Mammary epithelial cell (primary cell): ENCODE measurements at regions not wholly inside any gene's neighbourhood (a gene's known extent, or its start where the extent isn't known, plus 50 kb on each side); places are given as distances from the start of the nearest gene placed in this dataset.

Experiments
- EZH2 ChIP-seq: IDR thresholded peaks from 2 replicates; pipeline ENCODE4 v1.6.1; 2012; ENCODE audit warnings: low read length, inconsistent platforms, borderline replicate concordance
- TF ChIP-seq, protein P1 (sequence below), 2 donors: IDR thresholded peaks in 1 of 2; conservative IDR thresholded peaks in 1 of 2; 2 replicates each; pipeline ENCODE4 v1.5.1; 2011 to 2012; ENCODE audit warnings: inconsistent platforms in 2 of 2, low read length in 2 of 2, mild to moderate bottlenecking in 2 of 2, control low read depth in 1 of 2, low read depth in 1 of 2; ENCODE audit not compliant: insufficient read depth in 1 of 2; ENCODE audit errors: extremely low read depth in 1 of 2

DNA sequence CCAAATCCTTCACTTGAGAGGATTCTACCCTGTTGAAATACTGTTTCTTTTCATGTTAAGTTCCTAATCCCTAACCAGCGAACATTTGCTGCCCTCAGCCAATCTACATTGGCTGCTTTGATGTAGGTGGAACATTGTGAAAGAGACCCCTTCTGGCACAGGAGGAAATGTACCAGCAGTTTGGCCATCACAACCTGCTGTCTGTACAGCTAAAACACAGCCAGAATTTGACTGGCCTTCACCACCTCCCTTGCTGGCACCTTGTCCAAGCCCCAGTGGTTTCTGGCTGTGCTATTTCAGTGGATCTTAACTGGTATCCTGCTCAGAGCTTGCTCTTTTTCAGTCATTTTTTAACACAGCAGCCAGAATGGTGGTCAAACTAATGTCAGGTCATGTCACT lies 202.1 kb upstream of the EPHA7 start:
- no peak for TF ChIP-seq EZH2
- TF ChIP-seq, protein P1, sequence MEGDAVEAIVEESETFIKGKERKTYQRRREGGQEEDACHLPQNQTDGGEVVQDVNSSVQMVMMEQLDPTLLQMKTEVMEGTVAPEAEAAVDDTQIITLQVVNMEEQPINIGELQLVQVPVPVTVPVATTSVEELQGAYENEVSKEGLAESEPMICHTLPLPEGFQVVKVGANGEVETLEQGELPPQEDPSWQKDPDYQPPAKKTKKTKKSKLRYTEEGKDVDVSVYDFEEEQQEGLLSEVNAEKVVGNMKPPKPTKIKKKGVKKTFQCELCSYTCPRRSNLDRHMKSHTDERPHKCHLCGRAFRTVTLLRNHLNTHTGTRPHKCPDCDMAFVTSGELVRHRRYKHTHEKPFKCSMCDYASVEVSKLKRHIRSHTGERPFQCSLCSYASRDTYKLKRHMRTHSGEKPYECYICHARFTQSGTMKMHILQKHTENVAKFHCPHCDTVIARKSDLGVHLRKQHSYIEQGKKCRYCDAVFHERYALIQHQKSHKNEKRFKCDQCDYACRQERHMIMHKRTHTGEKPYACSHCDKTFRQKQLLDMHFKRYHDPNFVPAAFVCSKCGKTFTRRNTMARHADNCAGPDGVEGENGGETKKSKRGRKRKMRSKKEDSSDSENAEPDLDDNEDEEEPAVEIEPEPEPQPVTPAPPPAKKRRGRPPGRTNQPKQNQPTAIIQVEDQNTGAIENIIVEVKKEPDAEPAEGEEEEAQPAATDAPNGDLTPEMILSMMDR (conservative IDR thresholded peaks at IDR 0.05 in 1 of 2, IDR thresholded peaks at IDR 0.05 in 1 of 2; ENCODE audit: extremely low read depth in 1 of 2, insufficient read depth in 1 of 2, low read depth in 1 of 2, low read length in 2 of 2), result no peak
